ENCODE measurements at regions not wholly inside any gene's neighbourhood (a gene's known extent, or its start where the extent isn't known, plus 50 kb on each side); places are given as distances from the start of the nearest gene placed in this dataset.

DNA sequence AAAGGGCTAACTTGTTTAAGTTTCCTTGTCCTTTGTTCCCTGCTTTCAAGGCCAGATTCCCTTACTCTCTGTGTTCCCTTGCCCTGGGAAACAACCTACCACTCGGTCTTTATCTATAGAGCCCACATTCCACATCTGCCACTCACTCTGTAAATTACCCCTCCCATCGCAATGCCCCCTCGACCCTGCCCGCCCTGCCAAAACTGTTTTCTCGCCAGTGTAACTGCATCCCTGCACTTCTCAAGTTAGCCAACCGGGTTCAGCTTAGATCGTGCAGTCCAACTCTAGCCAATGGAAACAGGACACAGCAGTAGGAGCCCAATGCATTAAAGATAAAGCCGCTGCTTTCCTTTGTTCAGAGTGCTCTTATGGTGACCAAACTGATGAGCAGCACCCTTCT lies 263.6 kb downstream of the TBL1XR1 start:
- no peak overlapping the region for H3K4me3 ChIP-seq (ENCODE audit: low read depth in 1 of 2, low read length in 2 of 2)
- DNase-seq (no peak), ATAC-seq (ENCODE audit: insufficient read depth, low read depth) (no peak)
- H3K79me2 ChIP-seq (ENCODE audit: insufficient read depth, low read length): no peaks in the 10 kb centered on the region
- no peaks in the 10 kb centered on the region for H3K9me3 ChIP-seq (ENCODE audit: insufficient read depth, low read length, severe bottlenecking)
- H3K4me2 ChIP-seq (ENCODE audit: insufficient read depth, low read length): no peak overlapping the region
- no peaks in the 10 kb centered on the region for H4K20me1 ChIP-seq (ENCODE audit: insufficient read depth, low read length)
- no peaks in the 10 kb centered on the region for H3K4me1 ChIP-seq (ENCODE audit: insufficient read depth, low read length)
- H3K27ac ChIP-seq (ENCODE audit: low read length): no peak overlapping the region
- no peaks in the 10 kb centered on the region for H3K36me3 ChIP-seq (ENCODE audit: insufficient read depth, low read length)
- no peaks in the 10 kb centered on the region for H3K27me3 ChIP-seq (ENCODE audit: insufficient read depth, low read length, poor library complexity)
- TF ChIP-seq, protein P1, sequence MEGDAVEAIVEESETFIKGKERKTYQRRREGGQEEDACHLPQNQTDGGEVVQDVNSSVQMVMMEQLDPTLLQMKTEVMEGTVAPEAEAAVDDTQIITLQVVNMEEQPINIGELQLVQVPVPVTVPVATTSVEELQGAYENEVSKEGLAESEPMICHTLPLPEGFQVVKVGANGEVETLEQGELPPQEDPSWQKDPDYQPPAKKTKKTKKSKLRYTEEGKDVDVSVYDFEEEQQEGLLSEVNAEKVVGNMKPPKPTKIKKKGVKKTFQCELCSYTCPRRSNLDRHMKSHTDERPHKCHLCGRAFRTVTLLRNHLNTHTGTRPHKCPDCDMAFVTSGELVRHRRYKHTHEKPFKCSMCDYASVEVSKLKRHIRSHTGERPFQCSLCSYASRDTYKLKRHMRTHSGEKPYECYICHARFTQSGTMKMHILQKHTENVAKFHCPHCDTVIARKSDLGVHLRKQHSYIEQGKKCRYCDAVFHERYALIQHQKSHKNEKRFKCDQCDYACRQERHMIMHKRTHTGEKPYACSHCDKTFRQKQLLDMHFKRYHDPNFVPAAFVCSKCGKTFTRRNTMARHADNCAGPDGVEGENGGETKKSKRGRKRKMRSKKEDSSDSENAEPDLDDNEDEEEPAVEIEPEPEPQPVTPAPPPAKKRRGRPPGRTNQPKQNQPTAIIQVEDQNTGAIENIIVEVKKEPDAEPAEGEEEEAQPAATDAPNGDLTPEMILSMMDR (IDR thresholded peaks at IDR 0.05; ENCODE audit: borderline replicate concordance, extremely low read depth, low read length, poor library complexity, severe bottlenecking): no peak
- no peak for TF ChIP-seq EZH2 (IDR thresholded peaks at IDR 0.05; ENCODE audit: borderline replicate concordance, low read depth, low read length, severe bottlenecking)
- no peak overlapping the region for H2AFZ ChIP-seq (ENCODE audit: low read depth, low read length)
- H3K9ac ChIP-seq (ENCODE audit: low read depth, low read length): no peak overlapping the region

DNA sequence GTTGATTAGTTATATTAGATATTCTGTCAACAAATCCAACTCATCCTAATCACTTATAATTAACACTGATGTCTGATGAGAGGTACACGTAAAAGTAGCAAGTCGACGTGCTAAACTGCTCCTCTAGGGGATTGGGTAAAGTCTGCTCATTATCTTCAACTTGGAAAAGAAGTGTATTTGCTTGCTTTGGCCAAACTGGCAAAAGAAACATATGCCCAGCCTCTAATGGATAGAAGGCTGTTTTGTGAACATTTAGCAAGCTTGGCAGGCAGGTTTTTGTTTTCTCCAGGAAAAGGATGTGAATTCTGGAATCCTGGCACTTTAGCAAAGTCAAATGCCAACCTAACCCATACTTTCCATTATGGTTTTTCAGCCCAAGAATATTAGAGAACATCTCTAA lies 264.8 kb downstream of the TBL1XR1 start:
- no peak overlapping the region for H3K27ac ChIP-seq (ENCODE audit: low read length)
- no peaks in the 10 kb centered on the region for H3K36me3 ChIP-seq (ENCODE audit: insufficient read depth, low read length)
- no peak for TF ChIP-seq EZH2 (IDR thresholded peaks at IDR 0.05; ENCODE audit: borderline replicate concordance, low read depth, low read length, severe bottlenecking)
- TF ChIP-seq, protein P1 (IDR thresholded peaks at IDR 0.05; ENCODE audit: borderline replicate concordance, extremely low read depth, low read length, poor library complexity, severe bottlenecking): no peak
- no peak overlapping the region for H2AFZ ChIP-seq (ENCODE audit: low read depth, low read length)
- no peaks in the 10 kb centered on the region for H3K79me2 ChIP-seq (ENCODE audit: insufficient read depth, low read length)
- ATAC-seq (ENCODE audit: insufficient read depth, low read depth) (no peak), DNase-seq (no peak)
- no peak overlapping the region for H3K9ac ChIP-seq (ENCODE audit: low read depth, low read length)
- no peak overlapping the region for H3K4me2 ChIP-seq (ENCODE audit: insufficient read depth, low read length)
- no peak overlapping the region for H3K4me3 ChIP-seq (ENCODE audit: low read depth in 1 of 2, low read length in 2 of 2)
- H3K4me1 ChIP-seq (ENCODE audit: insufficient read depth, low read length): no peaks in the 10 kb centered on the region
- peaks cover 3% of the 10 kb centered on the region for H3K27me3 ChIP-seq (ENCODE audit: insufficient read depth, low read length, poor library complexity)
- no peaks in the 10 kb centered on the region for H4K20me1 ChIP-seq (ENCODE audit: insufficient read depth, low read length)
- H3K9me3 ChIP-seq (ENCODE audit: insufficient read depth, low read length, severe bottlenecking): no peaks in the 10 kb centered on the region

DNA sequence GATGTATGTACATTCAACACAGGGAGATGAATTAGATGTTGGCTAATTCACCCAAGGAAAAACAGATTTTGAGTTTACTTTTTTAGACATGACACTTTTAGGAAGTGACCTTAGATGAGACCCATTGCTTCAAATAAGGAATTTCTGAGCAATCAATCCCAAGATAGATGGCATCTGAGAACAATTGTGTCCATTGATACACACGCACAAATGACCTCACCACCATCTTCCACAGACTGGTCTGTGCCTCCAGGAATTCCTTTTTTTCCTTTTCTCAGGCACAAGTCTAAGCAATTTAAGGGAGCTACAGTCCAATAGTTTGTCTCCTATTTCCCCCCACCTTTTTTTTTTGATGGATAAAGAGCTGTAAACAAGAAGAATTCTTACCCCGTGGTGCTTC lies 265.3 kb downstream of the TBL1XR1 start:
- Histone ChIP-seq H3K27me3 (ENCODE audit: insufficient read depth, low read length, poor library complexity) (peaks cover 6% of the 10 kb centered on the region), H3K4me2 (ENCODE audit: insufficient read depth, low read length) (no peak overlapping the region), H3K79me2 (ENCODE audit: insufficient read depth, low read length) (no peaks in the 10 kb centered on the region), H2AFZ (ENCODE audit: low read depth, low read length) (no peak overlapping the region), H3K9me3 (ENCODE audit: insufficient read depth, low read length, severe bottlenecking) (no peaks in the 10 kb centered on the region), H3K27ac (ENCODE audit: low read length) (no peak overlapping the region), H3K36me3 (ENCODE audit: insufficient read depth, low read length) (no peaks in the 10 kb centered on the region), H3K4me3 (ENCODE audit: low read depth in 1 of 2, low read length in 2 of 2) (no peak overlapping the region), H3K9ac (ENCODE audit: low read depth, low read length) (no peak overlapping the region), H4K20me1 (ENCODE audit: insufficient read depth, low read length) (no peaks in the 10 kb centered on the region), H3K4me1 (ENCODE audit: insufficient read depth, low read length) (no peaks in the 10 kb centered on the region)
- TF ChIP-seq, protein P1 (IDR thresholded peaks at IDR 0.05; ENCODE audit: borderline replicate concordance, extremely low read depth, low read length, poor library complexity, severe bottlenecking): no peak
- no peak for TF ChIP-seq EZH2 (IDR thresholded peaks at IDR 0.05; ENCODE audit: borderline replicate concordance, low read depth, low read length, severe bottlenecking)
- ATAC-seq (ENCODE audit: insufficient read depth, low read depth): no peak
- no peak for DNase-seq

DNA sequence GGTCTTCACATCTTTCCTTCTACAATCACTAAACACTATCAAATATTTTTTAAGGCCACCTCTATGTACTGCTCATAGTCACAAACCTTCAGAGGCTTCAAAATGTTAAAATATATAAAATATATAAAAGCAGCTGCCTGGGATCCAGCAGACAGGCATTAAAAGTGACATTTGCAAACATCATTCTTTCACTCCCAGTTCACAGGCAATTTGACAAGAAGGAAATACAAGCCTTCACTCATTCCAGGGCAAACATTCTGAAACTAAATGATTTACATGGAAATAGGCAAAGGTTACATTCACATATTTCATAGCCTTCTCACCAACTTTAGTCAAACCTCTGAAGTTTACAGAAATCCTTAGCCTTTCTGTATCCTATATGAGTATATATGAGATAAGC lies 266.3 kb downstream of the TBL1XR1 start:
- Histone ChIP-seq H2AFZ (ENCODE audit: low read depth, low read length) (no peak overlapping the region), H4K20me1 (ENCODE audit: insufficient read depth, low read length) (no peaks in the 10 kb centered on the region), H3K9ac (ENCODE audit: low read depth, low read length) (no peak overlapping the region), H3K4me2 (ENCODE audit: insufficient read depth, low read length) (no peak overlapping the region), H3K9me3 (ENCODE audit: insufficient read depth, low read length, severe bottlenecking) (no peaks in the 10 kb centered on the region), H3K27ac (ENCODE audit: low read length) (no peak overlapping the region), H3K79me2 (ENCODE audit: insufficient read depth, low read length) (no peaks in the 10 kb centered on the region), H3K4me3 (ENCODE audit: low read depth in 1 of 2, low read length in 2 of 2) (no peak overlapping the region), H3K4me1 (ENCODE audit: insufficient read depth, low read length) (no peaks in the 10 kb centered on the region), H3K27me3 (ENCODE audit: insufficient read depth, low read length, poor library complexity) (peaks cover 6% of the 10 kb centered on the region), H3K36me3 (ENCODE audit: insufficient read depth, low read length) (no peaks in the 10 kb centered on the region)
- TF ChIP-seq, protein P1 (IDR thresholded peaks at IDR 0.05; ENCODE audit: borderline replicate concordance, extremely low read depth, low read length, poor library complexity, severe bottlenecking): no peak
- TF ChIP-seq EZH2 (IDR thresholded peaks at IDR 0.05; ENCODE audit: borderline replicate concordance, low read depth, low read length, severe bottlenecking): no peak
- DNase-seq (no peak), ATAC-seq (ENCODE audit: insufficient read depth, low read depth) (no peak)
